ENCODE measurements at regions not wholly inside any gene's neighbourhood (a gene's known extent, or its start where the extent isn't known, plus 50 kb on each side); places are given as distances from the start of the nearest gene placed in this dataset.
A peak's percentile ranks its signal among the peaks of the same experiment; 100 is the strongest.
"Not testable (repeated sequence)": the region's sequence is repeated elsewhere in the genome, so short reads cannot be mapped to it uniquely, and the experiment has no call there.

DNA sequence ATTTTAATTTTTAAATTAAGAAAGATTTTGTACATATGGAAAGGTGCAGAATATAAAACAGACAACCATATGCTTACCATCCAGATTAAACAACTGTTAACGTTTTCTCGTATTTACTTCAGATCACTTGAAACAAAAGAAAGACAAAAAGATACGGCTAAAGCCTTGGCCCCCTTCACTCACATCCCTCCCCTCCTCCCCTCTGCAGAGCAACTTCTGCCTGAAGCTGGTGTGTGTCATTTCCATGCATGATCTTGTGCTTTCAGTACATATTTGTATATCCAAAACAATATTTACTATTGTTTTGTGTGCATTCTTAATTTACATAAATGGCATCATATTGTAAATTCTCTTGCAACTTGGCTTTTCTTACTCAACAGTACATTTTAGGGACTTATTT is 68.5 kb upstream of the ANKRD1 start:
- in situ Hi-C loops (cut with HindIII; ENCODE audit: low pct_unique_long_range_greater_than_20kb, low sequenced_read_pairs), result no loop called here
- TF ChIP-seq JUND (IDR thresholded peaks at IDR 0.05; ENCODE audit: low read depth), result no peak
- no peak for DNase-seq (ENCODE audit: low read depth in 1 of 2, low spot score in 1 of 2)

DNA sequence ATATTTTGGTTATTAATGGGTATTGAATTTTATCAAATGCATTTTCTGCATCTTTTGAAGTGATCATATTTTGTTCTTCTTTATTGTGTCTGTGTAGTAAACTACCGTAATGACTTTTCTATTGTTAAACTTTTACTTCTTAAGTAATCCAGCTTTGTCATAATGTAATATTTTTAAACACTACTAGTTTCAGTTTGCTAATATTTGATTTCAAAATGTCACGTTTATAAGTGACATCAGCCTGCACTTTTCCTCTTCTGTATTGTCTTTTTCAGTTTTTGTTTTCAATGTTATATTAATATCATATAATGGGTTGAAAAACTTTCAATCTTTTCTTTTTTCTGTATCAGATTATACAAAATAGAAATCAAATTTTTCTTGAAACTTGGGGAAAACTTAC is 71.6 kb upstream of the ANKRD1 start:
- no peak for TF ChIP-seq JUND (IDR thresholded peaks at IDR 0.05; ENCODE audit: low read depth)
- DNase-seq (ENCODE audit: low read depth in 1 of 2, low spot score in 1 of 2), result no peak
- in situ Hi-C loops (cut with HindIII; ENCODE audit: low pct_unique_long_range_greater_than_20kb, low sequenced_read_pairs), result no loop called here

DNA sequence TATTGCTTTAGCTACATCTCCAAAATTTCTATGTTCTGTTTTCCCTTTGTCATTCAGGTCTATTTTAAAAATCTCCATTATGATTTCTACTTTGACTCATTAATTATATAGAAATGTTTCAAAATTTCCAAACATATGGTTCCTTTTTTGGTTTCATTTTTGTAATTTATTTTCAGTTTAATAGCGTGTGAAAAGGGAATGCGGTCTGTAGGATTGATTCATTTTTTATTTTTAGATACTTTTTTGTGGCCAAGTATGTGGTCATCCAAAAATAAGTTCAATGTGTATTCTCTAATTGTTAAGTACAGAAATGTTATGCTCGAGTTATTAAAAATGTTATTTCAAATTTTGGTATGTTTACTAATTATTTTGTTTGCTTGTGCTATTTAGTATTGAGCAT is 72.5 kb upstream of the ANKRD1 start:
- in situ Hi-C loops (cut with HindIII; ENCODE audit: low pct_unique_long_range_greater_than_20kb, low sequenced_read_pairs), result no loop called here
- no peak for DNase-seq (ENCODE audit: low read depth in 1 of 2, low spot score in 1 of 2)

DNA sequence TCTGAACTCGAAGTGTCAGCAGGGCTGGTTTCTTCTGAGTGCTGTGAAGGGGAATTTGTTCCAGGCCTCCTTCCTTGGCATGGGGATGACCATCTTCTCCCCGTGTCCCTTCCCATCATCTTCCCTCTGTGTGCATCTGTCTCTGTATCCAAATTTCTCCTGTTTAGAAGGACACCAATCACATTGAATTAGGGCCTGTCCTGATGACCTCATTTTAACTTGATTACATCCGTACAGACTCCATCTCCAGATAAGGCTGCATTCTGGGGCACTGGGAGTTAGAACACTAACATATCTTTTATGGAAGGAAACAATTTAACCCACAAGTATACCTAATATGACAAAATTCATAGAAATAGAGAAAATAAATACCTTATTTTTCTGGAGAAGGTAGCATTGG is 76.8 kb upstream of the ANKRD1 start:
- in situ Hi-C loops (cut with HindIII; ENCODE audit: low pct_unique_long_range_greater_than_20kb, low sequenced_read_pairs), result no loop called here
- no peak for TF ChIP-seq JUND (IDR thresholded peaks at IDR 0.05; ENCODE audit: low read depth)

More for the DNA sequence above, 72.5 kb upstream of the ANKRD1 start:
- TF ChIP-seq JUND (IDR thresholded peaks at IDR 0.05; ENCODE audit: low read depth), result no peak

DNA sequence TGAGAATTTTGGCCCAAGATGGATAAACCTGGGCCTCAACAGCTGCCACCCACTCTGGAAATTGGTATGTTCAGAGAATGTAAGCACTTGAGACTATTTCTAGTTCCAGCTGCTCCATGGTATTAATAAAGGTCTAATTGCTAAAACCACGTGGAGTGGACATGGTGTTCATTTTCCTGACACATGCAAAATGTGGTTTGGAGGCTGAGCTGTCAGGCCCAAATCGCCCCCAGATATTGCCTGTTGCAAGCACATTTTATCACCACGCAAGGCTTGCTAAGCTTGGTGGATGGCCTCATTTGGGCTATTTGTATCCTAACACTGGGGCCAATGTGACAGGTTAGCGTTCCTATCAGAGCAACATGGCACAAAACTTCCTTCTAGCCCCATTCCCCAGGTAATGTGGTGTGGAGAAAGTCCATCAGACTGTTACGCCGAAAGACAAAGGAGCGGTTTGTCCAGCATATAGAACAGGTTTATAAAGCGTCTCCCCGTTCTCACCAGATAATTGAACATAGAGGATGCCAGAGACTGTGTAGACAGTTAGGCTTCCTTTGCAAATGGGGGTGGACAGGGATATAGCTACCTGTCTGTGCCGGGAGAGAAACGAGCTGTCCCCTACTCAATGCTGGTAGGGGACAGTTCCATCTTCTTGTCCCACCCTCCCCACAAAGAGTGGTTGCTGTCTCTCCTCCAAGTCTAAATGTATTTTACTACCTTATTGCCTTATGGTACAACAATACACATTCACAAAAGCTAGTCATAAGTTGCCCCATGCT is 78.0 kb upstream of the ANKRD1 start:
- no peak for DNase-seq (ENCODE audit: low read depth in 1 of 2, low spot score in 1 of 2)
- TF ChIP-seq JUND (IDR thresholded peaks at IDR 0.05; ENCODE audit: low read depth), result no peak
- in situ Hi-C loops (cut with HindIII; ENCODE audit: low pct_unique_long_range_greater_than_20kb, low sequenced_read_pairs), result no loop called here

More for the DNA sequence above, 76.8 kb upstream of the ANKRD1 start:
- no peak for DNase-seq (ENCODE audit: low read depth in 1 of 2, low spot score in 1 of 2)

DNA sequence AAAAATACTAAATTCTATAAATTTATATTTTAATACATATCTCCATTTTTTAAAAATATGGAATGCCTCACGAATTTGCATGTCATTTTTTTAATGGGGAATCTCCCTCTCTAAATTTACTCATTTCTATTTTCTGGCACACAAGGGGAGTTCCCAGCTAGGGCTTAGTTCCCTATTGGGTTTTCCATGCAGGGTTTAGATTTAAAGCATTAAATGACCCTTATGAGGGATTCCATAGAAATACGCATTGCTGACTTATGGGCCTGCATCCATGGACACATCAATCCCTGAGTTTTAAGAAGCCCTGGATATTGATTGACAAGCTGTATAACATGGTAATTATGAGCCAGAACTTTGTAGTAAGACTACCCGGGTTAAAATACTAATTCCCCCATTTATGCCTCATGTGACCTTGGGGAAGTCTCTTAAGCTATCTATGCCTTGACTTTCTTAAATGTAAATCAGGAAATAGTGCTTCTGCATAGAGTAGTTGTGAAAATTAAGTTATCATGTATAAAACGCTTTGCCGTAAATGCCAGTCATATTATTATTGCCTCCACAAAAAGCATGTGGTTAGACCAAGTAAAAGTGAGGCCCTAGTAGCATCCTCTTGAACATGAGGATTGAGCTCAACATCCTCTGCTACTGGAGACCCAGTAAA is 78.8 kb upstream of the ANKRD1 start:
- in situ Hi-C loops (cut with HindIII; ENCODE audit: low pct_unique_long_range_greater_than_20kb, low sequenced_read_pairs), result no loop called here
- TF ChIP-seq JUND (IDR thresholded peaks at IDR 0.05; ENCODE audit: low read depth), result no peak
- DNase-seq (ENCODE audit: low read depth in 1 of 2, low spot score in 1 of 2), result no peak

DNA sequence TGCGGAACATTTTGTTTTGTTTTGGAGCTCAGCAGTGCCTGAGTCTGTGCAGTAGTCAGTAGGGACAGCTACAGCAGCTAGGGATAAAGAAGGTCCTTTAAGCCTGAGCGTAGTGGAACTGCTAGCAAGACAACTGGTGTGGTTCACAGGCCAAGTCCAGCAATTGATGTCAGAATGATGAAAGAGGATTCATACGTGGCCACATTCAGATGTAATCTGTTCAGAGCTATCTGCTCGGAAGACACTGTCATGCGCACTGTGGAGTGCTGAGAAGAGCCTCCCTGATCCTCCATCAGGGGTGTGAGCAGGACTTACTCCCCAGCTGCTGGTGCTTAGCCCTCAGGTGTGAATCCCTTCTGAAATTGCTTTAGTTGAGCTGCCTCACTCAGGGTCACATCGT is 79.6 kb upstream of the ANKRD1 start:
- no peak for DNase-seq (ENCODE audit: low read depth in 1 of 2, low spot score in 1 of 2)
- in situ Hi-C loops (cut with HindIII; ENCODE audit: low pct_unique_long_range_greater_than_20kb, low sequenced_read_pairs), result no loop called here
- TF ChIP-seq JUND (IDR thresholded peaks at IDR 0.05; ENCODE audit: low read depth), result no peak

DNA sequence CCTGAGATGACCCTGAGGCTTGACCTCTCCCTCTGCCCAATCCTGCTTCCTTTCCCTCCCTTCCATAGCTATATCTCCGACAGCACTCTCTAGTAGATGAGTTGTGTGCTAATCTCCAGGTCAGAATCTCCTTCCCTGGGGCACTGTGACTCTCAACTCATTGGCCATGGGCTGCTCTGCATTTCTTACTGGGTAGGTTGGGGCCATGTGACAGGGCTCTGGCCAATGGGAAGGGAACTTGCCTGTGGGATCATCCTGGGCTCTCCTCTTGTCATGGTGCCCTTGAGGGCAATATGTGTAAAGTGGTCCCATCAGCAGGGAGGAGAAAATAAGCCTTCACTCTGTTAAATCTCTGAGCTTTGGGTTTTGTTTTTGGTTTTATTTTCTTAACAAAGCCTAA is 80.1 kb upstream of the ANKRD1 start:
- TF ChIP-seq JUND (IDR thresholded peaks at IDR 0.05; ENCODE audit: low read depth), result no peak
- in situ Hi-C loops (cut with HindIII; ENCODE audit: low pct_unique_long_range_greater_than_20kb, low sequenced_read_pairs), result no loop called here
- DNase-seq (ENCODE audit: low read depth in 1 of 2, low spot score in 1 of 2), result no peak

DNA sequence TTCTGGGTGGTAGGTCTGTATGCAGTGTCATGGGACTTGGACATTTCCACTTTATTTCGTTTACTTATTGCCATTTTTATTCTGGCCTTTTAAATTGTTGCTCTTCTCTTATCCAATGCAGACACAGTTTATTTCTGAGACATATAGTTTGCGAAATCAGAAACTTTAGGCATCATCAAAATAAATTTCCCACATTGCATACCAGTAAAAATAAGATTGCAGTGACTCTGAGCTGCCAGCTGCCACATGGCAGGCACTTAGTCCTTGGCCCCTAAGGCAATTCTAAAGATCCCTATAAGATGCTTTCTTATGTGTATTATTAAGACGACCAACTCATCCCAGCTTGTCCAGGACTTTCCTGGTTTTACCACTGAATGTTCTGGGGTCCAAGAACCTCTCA is 81.8 kb upstream of the ANKRD1 start:
- DNase-seq (ENCODE audit: low read depth in 1 of 2, low spot score in 1 of 2), result no peak
- TF ChIP-seq JUND (IDR thresholded peaks at IDR 0.05; ENCODE audit: low read depth), result no peak
- in situ Hi-C loops (cut with HindIII; ENCODE audit: low pct_unique_long_range_greater_than_20kb, low sequenced_read_pairs), result no loop called here

DNA sequence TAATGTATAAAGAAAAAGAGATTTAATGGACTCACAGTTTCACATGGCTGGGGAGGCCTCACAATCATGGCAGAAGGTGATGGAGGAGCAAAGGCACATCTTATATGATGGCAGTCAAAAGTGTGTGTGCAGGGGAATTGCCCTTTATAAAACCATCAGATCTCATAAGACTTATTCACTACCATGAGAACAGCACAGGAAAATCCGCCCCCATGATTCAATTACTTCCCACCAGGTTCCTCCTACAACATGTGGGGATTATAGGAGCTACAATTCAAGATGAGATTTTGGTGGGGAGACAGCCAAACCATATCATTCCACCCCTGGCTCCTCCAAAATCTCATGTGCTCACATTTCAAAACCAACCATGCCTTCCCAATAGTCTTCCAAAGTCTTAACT is 82.5 kb upstream of the ANKRD1 start:
- not testable (repeated sequence) for DNase-seq (ENCODE audit: low read depth in 1 of 2, low spot score in 1 of 2)

DNA sequence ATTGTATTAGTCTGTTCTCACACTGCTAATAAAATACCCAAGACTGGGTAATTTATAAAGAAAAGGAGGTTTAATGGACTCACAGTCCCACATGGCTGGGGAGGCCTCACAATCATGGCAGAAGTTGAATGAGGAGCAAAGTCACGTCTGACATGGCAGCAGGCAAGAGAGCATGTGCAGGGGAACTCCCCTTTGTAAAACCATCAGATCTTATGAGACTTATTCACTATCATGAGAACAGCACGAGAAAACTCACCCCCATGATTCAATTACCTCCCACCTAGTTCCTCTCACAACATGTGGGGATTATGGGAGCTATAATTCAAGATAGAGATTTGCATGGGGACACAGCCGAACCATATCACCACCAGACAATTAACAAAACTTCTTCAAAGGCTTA is 84.4 kb upstream of the ANKRD1 start:
- DNase-seq (ENCODE audit: low read depth in 1 of 2, low spot score in 1 of 2); in situ Hi-C loops (cut with HindIII; ENCODE audit: low pct_unique_long_range_greater_than_20kb, low sequenced_read_pairs): not testable (repeated sequence)

More for the DNA sequence above, 82.5 kb upstream of the ANKRD1 start:
- in situ Hi-C loops (cut with HindIII; ENCODE audit: low pct_unique_long_range_greater_than_20kb, low sequenced_read_pairs), result not testable (repeated sequence)

DNA sequence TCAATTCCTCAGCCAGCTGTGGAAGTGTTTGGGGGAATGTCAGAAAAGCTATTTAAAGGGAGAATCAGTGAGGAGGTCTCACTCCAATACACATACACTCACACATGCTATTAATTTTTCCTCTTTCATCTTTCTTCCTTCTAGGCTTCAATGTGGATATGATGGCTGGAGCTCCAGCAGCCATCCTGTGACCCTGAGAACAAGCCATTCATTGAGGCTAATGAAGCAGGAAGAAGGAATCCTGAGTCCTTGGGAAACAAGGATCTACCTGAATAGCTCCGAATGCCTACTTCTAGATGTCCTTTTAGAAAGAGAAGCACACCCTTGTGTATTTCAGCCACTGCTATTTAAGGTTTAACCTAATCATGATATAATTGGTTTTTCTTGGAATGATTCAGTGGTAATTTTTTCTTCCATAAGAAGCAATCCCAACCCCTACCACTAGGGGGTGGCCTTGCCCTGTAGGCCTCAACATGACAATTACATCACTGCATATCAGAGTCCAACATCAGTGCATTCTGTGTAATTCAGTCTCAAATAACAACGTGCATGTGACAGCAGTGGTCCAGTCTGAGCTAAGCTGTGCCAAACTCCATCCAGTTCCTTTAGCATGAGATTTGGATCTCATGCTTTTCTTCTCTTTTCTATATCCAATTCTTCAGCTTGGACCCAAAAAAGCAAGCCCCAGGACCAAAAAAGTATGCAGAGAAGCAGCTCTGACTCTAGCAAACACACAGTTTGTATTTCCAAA is 85.3 kb upstream of the ANKRD1 start:
- DNase-seq (ENCODE audit: low read depth in 1 of 2, low spot score in 1 of 2), result peak; percentile 23 to 78
- in situ Hi-C loops (cut with HindIII; ENCODE audit: low pct_unique_long_range_greater_than_20kb, low sequenced_read_pairs), result no loop called here

DNA sequence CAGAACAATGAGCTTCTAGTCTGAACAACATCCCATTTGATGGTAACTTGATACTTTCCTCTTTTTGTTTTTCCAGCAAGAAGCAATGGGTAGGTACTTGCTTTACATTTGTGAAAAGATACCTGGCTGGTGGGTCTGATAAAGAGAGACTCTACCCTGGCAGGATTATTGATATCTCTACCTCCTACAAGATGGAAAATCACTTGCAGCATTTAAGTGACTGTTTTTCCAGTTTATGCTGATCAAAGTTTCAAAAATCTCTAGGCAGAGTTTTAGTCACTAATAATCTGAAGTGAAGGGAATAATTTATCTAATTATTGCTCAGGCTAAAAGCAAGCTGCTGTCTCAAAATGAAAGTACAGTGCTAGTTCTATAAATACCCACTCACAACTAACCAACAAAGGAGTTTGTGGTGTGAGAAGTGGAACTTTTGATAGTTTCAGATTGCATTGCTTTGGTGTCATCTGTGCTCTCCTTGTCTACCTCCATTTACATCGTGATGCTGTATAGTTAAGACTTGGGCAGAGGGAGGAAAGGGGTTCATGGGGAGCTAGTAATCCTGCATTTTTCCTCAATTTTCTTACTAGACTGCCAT is 86.0 kb upstream of the ANKRD1 start:
- in situ Hi-C loops (cut with HindIII; ENCODE audit: low pct_unique_long_range_greater_than_20kb, low sequenced_read_pairs), result no loop called here
- no peak for TF ChIP-seq JUND (IDR thresholded peaks at IDR 0.05; ENCODE audit: low read depth)

More for the DNA sequence above, 85.3 kb upstream of the ANKRD1 start:
- no peak for TF ChIP-seq JUND (IDR thresholded peaks at IDR 0.05; ENCODE audit: low read depth)

More for the DNA sequence above, 86.0 kb upstream of the ANKRD1 start:
- no peak for DNase-seq (ENCODE audit: low read depth in 1 of 2, low spot score in 1 of 2)

Measured in T47D (cell line).